GM18499 (cell line): ENCODE measurements at regions not wholly inside any gene's neighbourhood (a gene's known extent, or its start where the extent isn't known, plus 50 kb on each side); places are given as distances from the start of the nearest gene placed in this dataset.

ENCODE experiments used
- ATAC-seq: cut with Tn5 transposase; IDR thresholded peaks from one replicate; pipeline ENCODE4 v1.9.1; 2021; ENCODE audit warnings: moderate number of reproducible peaks; ENCODE audit not compliant: insufficient read depth, unreplicated experiment

GRCh38 chr5:34571677-34572041 is 84.5 kb upstream of the RAI14 start:
- no peak for ATAC-seq

DNA sequence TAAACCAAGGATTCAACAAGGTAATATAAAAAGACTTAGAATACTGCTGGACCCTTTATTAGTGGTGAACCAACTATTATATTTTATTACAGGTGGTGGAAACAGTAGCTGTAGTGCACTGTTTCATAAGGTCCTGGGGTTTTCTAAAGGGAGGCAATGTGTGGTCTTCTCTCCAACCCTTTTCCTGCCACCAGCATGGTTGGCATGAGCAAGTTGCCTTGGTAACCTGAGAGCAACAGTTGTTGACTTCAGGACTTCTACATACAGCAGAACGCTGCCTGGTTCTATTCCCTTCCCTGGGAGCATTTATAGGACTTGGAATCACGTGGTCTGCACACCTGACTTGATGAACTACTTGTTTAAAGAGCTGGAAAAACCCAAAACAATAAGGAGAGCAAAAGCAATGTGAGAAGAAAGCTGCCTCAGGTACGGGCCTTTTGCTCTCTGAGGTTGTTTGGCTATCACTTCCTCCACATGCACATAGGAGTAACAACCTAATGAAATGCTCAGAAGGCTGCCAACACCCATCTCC is 81.1 kb upstream of the RAI14 start:
- no peak for ATAC-seq

DNA sequence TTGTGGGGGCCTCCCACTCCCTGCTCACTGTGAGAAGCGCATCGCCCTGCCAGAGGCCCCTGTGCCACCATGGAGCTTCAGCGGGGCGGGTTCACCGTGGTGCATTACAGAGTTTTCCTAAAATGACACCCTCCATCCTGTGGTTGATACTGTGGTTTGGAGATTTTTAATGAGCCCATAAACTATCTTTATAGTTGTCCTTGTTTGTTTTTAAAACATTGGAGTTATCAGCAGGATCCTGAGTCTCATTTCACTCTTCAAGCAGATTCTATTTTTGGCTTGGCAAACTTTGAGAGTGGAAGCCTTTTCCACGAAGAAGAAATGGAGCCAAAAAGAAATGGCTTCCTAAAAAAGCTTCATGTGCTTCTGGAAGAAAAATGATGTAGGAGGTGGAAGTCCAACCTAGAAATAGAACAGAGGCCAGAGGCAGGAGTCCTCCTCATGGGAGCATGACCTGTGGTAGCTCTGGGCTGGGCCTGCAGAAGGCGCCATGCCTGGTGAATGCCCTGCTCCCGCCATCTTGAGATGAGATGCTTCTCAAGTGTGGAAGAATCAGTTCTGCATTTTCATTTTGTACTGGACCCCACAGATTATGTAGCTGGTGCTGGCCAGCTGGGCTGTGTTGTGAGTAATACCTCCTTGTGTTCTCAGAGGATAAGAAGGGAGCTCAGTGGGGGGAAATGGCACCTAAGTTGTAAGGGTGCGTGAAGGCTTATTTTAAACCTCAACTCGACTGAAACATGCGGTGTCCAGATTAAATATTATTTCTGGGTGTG is 79.0 kb upstream of the RAI14 start:
- ATAC-seq = no peak

DNA sequence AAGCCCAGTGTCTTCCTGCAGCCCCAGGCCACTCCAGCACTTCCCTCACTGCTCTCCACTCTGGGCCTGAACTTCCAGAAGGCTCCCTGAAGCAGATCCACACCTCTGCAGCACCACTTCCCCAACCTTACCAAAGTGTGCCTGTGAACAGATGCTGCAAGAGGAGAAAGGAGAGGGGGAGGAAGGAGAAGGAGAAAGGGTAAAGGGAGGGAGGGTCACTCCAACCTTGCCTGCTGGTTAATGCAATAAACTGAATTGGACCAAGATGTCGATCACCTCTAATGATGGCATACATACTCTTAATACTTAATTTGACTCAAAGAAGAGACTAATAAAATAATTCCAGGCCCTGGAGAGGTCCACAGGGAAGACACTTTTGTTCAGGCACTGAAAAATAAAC is 77.2 kb upstream of the RAI14 start:
- no peak for ATAC-seq

DNA sequence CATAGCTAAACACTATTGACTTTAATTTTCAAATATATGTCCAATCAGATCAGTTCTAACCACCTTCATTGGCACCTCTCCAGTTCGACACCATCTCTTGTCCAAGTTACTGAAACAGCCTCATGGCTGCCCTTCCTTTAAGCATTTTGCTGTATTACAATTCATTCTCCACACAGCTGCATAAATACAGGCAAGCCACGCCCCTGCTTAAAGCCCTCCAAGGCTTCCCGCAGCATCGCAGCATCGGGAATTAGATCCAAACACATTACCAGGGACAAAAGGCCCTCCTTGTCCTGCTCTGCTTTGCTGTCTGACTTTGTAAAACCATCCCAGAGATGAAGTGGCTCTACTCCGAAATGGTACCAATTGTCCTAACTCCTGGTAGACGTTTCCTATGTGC is 75.1 kb upstream of the RAI14 start:
- no peak for ATAC-seq

GRCh38 chr5:34582371-34582770 is 73.8 kb upstream of the RAI14 start:
- no peak for ATAC-seq

- no peak for ATAC-seq
These were observed 73.0 kb upstream of the RAI14 start for GRCh38 chr5:34583167-34583566.

DNA sequence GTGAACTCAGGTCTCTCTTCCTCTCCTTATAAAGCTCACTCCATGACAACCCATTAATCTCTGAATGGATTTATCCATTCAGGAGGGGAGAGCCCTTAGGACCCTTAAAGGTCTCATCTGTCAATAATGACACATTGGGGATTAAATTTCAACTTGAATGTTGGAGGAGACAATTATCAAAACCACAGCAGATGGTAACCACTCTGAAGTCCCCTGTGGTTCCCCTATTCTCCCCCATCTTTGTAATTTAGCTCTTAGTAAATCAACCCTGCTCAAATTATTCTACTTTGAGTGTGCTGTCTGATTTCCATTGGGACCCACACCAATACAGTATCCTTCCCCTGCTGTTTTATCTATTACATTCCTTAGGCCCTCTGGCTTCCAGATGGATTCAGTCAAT is 72.0 kb upstream of the RAI14 start:
- ATAC-seq = no peak

DNA sequence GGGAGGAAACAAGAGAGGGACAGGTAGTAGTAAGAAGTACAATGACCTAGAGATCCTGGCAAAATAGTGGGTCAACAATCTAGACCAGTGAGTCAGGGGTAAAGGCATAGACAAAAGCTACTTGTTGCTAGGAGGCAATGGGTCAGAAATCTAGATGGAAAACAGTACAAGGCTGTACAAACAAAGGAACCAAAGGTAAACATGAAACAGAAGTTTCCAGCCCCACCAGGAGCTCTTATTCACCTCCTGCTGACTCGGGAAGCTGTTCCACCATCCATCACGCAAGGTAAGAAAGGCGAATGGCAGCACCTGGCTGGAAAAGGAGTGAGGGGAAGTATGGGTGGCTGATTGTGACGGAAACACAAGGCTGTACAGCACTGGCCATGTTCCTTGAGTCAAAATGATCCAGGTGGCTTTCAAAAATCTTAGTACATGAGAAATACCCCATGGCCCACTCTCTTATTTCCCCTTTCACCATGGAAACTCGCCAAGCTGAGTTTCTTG is 70.5 kb upstream of the RAI14 start:
- no peak for ATAC-seq

DNA sequence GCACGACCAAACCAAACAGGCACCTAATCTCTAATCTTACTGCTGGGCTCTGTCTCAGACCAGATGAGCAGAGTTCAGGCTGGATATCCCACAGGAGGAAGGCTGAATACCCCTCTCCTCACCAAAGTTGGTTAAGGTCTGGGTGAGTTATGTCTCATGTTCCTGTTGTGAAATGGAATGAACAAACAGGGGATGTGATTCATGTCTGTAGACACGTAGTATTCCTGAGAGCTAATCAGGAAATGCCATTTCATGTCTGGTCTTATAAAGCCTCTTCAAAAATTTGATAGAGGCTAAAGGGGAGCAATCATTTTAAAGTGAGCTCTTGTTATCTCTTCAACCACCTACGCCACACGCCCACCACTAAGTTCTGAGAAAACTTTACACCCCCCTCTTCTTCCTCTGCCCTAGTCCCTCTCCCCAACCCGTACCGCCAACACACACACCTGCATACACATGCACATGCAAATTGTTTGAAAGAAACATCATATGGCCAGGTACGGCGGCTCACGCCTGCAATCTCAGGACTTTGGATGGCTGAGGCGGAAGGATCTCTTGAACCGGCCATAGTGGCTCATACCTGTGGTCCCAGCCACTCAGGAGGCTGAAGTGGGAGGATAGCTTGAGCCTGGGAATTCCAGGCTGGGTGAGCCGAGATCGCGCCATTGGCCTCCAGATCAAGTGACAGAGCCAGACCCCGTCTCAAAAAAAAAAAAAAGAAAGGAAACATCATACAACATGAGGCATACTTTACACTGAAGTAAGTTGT is 69.8 kb upstream of the RAI14 start:
- ATAC-seq = no peak

DNA sequence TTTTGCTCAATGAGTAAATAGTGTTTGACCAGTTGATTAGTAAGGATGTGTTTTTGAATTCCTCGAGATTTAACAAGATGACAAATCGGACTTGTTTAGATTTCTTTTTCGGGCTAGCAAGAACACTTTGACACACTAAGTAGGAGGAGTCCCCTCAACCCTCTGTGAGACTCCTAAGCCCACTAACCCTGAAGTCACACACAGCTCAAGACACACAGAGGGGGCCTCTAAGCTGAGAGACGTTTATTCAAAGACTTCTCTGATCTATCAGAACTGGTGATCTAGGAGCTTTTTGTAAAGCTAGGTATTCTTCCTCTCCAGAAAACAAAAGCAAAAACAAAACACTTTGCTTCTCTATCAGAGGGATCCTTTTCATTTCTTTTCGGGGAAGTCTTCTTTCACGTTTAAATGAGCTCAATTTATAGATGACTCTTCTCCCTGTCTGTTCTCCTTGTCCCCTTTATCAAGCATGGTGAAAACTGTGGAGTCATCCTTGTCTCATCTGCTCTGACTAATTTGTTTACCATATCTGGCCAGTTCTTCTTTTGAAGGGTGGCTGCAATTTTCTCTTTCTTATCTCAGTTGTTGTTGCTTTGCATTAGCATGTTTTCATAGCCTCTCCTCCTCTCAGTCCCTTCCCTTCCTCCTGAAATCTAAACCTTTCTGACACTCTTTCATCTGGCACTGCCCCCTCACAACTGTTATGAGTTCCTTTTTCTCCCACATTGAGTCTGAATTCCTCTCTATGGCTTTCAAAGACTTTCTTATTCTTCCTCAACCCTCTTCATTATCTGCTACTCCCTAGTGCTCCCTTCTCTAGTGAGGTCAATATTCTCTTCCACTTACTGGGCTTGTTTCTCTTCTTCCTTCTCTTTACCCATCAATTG is 68.5 kb upstream of the RAI14 start:
- no peak for ATAC-seq

DNA sequence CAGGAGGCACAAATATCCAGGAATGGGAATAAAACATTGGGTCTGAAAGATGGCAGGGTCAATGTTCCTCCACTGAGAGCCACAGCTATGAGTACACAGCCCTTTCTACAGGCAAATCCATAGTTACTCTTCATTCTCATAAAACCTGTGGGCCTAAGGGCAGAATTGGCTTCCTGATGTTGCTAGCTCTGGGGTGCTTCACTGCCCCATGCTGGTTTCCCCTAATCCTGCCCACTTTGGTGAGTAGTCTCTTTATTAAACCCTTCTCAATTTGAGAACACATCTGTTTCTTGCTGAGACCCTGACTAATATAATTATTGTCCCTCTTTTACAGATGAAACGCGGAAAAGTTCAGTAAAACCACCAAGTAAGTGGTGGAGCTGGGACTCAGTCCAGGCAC is 66.3 kb upstream of the RAI14 start:
- ATAC-seq = no peak

- no peak for ATAC-seq
These were observed 64.4 kb upstream of the RAI14 start for GRCh38 chr5:34591723-34592122.

- no peak for ATAC-seq
These were observed 58.8 kb upstream of the RAI14 start for GRCh38 chr5:34597034-34598027.

- ATAC-seq = no peak
These were observed 57.8 kb upstream of the RAI14 start for GRCh38 chr5:34598177-34598794.

GRCh38 chr5:34599471-34600117 is 56.5 kb upstream of the RAI14 start:
- no peak for ATAC-seq

DNA sequence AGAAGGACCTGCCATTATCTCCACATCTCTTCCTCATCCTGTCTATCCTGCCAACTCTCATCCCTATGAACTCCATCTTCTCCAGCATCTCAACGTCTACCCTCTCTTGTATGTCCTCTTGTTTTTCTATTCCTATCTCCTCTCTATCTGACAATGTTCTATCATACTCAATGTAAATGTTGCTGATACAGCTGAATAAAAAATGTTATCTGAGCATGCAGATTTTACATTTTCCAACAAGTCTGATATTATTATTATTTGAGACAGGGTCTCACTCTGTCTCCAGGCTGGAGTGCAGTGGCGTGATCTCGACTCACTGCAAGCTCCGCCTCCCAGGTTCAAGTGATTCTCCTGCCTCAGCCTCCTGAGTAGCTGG is 56.0 kb upstream of the RAI14 start:
- no peak for ATAC-seq

GRCh38 chr5:34603378-34603777 is 52.8 kb upstream of the RAI14 start:
- ATAC-seq = no peak
